PC-3 (cell line): ENCODE measurements at regions not wholly inside any gene's neighbourhood (a gene's known extent, or its start where the extent isn't known, plus 50 kb on each side); places are given as distances from the start of the nearest gene placed in this dataset.

ENCODE experiments used
- EZH2 ChIP-seq: fragments of 300-600 bp; sonication (generic); IDR thresholded peaks from one replicate; pipeline ENCODE4 v1.6.1; 2017; ENCODE audit warnings: antibody characterized with exemption, mild to moderate bottlenecking, low read length; ENCODE audit not compliant: unreplicated experiment
- EZH2phosphoT487 ChIP-seq: fragments of 300-600 bp; sonication (generic); IDR thresholded peaks from 2 replicates; pipeline ENCODE4 v1.6.1; 2018; ENCODE audit warnings: mild to moderate bottlenecking, antibody characterized with exemption, low read length, borderline replicate concordance

DNA sequence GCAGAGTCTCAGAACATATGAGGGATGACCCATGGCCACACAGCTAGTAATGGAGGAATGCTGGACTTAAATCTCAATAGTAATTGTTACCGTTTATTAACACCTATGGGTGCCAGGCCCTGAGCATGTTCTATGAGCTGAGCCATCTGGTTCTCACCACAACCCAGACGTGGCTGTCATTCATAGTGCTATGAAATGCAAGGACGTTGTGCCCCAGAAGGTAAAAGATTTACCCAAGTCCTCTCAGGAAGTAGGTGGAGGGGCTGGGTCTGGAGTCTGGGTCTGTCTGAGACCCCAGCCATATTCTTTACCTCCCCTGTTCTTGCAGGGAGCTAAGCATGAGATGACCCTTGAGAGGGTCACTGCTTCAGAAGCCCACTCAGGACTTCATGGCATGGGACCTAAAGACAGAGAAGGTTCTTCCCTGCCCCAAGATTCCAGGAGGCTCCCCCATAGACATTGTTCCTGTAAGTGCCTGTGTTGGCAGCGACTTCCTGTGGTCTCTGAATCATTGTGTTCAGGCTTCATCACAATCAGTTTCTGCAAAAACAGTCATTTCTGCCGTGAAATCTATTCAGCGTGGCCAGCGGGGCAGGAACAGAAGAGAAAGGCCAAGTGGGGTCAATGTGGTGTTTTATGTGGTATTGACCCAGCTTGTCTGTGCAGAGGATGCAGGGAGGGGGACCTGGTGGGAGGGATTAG lies 475.4 kb downstream of the PTPRU start:
- no peak for TF ChIP-seq EZH2
- no peak for TF ChIP-seq EZH2phosphoT487
